AG04449 (cell line): ENCODE measurements at regions not wholly inside any gene's neighbourhood (a gene's known extent, or its start where the extent isn't known, plus 50 kb on each side); places are given as distances from the start of the nearest gene placed in this dataset.

ENCODE experiments used
- CTCF ChIA-PET: fragments of 350-600 bp; formaldehyde crosslinking; extraction: SDS; loops from one replicate; lab custom pipeline; 2021; ENCODE audit warnings: antibody characterized with exemption; lab: Yijun Ruan, JAX
- POLR2A ChIA-PET: fragments of 400-600, 350-600 bp; formaldehyde crosslinking; extraction: SDS; loops from one replicate; lab custom pipeline; 2020; ENCODE audit warnings: antibody characterized with exemption, inconsistent platforms; lab: Yijun Ruan, JAX
- DNase-seq: peaks from one replicate; pipeline ENCODE4 v3.0.0-alpha.2; 2010; ENCODE audit warnings: low read depth, low spot score
- H3K4me3 ChIP-seq: 2 replicates; pipeline ENCODE4 v1.5.1; 2011; ENCODE audit warnings: low read depth, mild to moderate bottlenecking, control low read depth, low read length
- CTCF ChIP-seq: IDR thresholded peaks from one replicate; pipeline ENCODE4 v1.5.1; 2011; ENCODE audit warnings: mild to moderate bottlenecking, moderate library complexity, low read length, control low read depth, inconsistent platforms; ENCODE audit not compliant: insufficient read depth; ENCODE audit errors: missing control alignments

DNA sequence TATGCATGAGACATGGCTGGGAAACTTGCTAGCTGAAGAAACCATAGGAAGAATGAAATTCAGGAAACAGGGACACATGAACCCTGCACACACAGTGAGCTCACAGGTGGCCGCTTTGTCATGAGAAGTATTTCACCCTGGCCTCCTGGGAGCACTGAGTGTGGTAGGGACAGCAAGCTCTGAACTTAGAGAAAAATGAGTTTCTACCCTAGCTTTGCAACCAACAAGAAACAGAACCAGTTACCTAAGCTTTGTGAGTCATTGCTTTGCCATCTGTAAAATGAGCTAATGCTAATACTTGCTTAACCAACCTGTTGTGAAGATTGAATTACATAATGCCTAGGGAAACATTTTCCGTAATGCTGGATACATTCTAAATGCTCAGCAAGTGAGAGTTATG lies 206.6 kb upstream of the HS3ST1 start:
- CTCF ChIA-PET = no interaction called here
- H3K4me3 ChIP-seq = no peak overlapping the region
- POLR2A ChIA-PET = no interaction called here
- no peak for DNase-seq
- no peak for TF ChIP-seq CTCF

DNA sequence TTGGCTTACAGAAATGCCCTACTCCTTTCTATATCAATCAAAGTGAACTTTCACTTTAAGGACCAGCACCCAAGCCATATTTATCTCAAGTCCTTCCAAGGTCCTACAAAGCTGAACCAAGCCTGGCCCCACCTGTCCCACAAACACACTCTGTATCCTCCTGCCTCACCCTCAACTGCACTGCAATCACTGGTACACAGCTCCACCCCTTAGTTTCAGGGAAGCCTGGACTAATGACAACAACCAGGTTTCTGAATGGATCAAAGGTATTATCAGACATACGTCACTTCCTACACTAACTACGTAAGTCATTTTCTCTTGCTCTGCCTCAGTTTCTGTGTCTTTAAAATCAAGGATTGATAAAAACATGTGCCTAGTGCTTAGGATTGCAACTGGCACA lies 205.6 kb upstream of the HS3ST1 start:
- CTCF ChIA-PET = no interaction called here

DNA sequence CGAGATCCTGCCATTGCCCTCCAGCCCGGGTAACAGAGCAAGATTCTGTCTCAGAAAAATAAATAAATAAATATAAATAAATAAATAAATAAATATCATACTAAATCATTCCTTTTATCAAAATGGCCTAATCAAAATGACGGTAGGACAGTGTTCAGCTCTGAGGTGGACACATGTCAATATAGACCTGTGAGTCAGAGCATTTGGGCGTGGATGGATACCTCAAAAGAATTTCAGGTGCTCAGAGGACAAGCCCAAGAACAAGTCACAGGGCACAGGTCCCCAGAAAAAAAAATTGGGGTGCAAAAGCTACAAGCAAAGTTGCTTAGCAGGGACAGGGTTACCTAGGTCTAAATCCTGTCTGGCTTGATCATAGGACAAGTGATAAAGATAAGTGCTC lies 204.7 kb upstream of the HS3ST1 start:
- no peak for TF ChIP-seq CTCF
- CTCF ChIA-PET = no interaction called here
- DNase-seq = no peak
- POLR2A ChIA-PET = no interaction called here
- no peak overlapping the region for H3K4me3 ChIP-seq

More for the DNA sequence above, 205.6 kb upstream of the HS3ST1 start:
- no peak for DNase-seq
- POLR2A ChIA-PET = no interaction called here
- no peak for TF ChIP-seq CTCF
- no peak overlapping the region for H3K4me3 ChIP-seq

GRCh38 chr4:11632483-11632882 lies 203.8 kb upstream of the HS3ST1 start:
- no peak overlapping the region for H3K4me3 ChIP-seq
- DNase-seq = no peak
- ChIA-PET POLR2A (no interaction called here), CTCF (no interaction called here)
- no peak for TF ChIP-seq CTCF

DNA sequence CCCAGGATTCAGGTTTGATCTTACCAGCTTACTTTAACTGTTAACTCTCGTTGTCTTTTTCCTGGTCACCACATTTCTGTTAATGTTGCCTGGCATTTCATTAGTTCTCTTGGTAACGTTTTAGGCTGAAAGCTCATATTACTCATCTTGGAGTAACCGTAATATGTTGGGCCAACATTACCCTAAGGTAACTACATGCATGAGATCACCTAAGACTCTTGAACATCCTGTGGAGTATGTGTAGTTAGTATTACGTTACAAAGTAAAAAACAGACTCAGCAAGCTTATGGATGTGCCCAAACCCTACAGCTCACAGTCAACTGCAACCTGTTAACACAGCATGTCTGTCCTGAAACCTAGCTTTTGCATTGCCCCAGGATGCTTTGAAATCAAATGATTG lies 203.3 kb upstream of the HS3ST1 start:
- DNase-seq = no peak
- ChIA-PET POLR2A (no interaction called here), CTCF (no interaction called here)
- TF ChIP-seq CTCF = no peak
- H3K4me3 ChIP-seq = no peak overlapping the region

DNA sequence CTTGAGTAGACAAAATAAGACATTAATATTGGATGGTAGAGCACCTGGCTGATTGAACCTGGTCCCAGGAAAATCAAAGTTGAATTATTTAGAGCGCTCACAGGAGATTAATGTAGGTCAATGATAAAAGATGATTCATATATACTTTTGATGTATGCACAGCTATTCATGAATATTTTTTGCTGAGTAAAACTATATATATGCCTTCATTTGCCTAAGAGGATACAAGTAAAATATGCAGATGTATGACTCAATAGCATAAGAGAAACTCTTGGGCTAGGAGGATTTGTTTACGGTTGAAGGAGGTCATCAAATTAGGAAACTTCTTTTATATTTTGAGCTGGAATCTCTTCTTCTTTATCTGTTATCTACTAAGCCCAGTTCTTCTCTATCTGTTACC lies 202.7 kb upstream of the HS3ST1 start:
- no peak overlapping the region for H3K4me3 ChIP-seq
- TF ChIP-seq CTCF = no peak
- DNase-seq = no peak
- POLR2A ChIA-PET = no interaction called here
- CTCF ChIA-PET = no interaction called here
